SU-DHL-6 (cell line): ENCODE measurements at regions not wholly inside any gene's neighbourhood (a gene's known extent, or its start where the extent isn't known, plus 50 kb on each side); places are given as distances from the start of the nearest gene placed in this dataset.

Experiments
- H2AFZ ChIP-seq: fragments of 200-600 bp; sonication (generic); 2 replicates; pipeline ENCODE4 v1.6.1; 2014; ENCODE audit warnings: low read depth, mild to moderate bottlenecking, moderate library complexity, mixed read lengths, antibody characterized with exemption, low read length; ENCODE audit not compliant: severe bottlenecking
- H3F3A ChIP-seq: fragments of 200-600 bp; shearing (Covaris generic); 2 replicates; pipeline ENCODE4 v1.6.0; 2016; ENCODE audit warnings: antibody characterized with exemption, mild to moderate bottlenecking; ENCODE audit not compliant: insufficient read depth
- H3K27ac ChIP-seq: fragments of 200-600 bp; sonication (generic); 2 replicates; pipeline ENCODE4 v1.5.1; 2016; ENCODE audit warnings: low read depth, mild to moderate bottlenecking, low read length, moderate library complexity, mixed read lengths
- H3K27me3 ChIP-seq: fragments of 200-600 bp; sonication (generic), shearing (Covaris generic); 2 replicates; pipeline ENCODE4 v1.6.0; 2014; ENCODE audit warnings: mild to moderate bottlenecking, low read length
- H3K36me3 ChIP-seq: fragments of 200-600 bp; sonication (generic); 2 replicates; pipeline ENCODE4 v1.6.1; 2014; ENCODE audit warnings: mild to moderate bottlenecking, low read length, mixed read lengths
- H3K4me2 ChIP-seq: fragments of 300-600, 200-600 bp; shearing (Covaris generic), sonication (generic); 2 replicates; pipeline ENCODE4 v1.6.0; 2014; ENCODE audit warnings: low read length, low read depth, mild to moderate bottlenecking; ENCODE audit not compliant: poor library complexity, severe bottlenecking
- H3K4me3 ChIP-seq: fragments of 200-600 bp; sonication (generic); 2 replicates; pipeline ENCODE4 v1.5.1; 2014; ENCODE audit warnings: antibody characterized with exemption, low read length, mild to moderate bottlenecking, mixed read lengths; ENCODE audit not compliant: insufficient read depth, poor library complexity, severe bottlenecking
- H3K79me2 ChIP-seq: fragments of 200-600 bp; sonication (generic); 2 replicates; pipeline ENCODE4 v1.6.1; 2014; ENCODE audit warnings: mild to moderate bottlenecking, low read length, moderate library complexity; ENCODE audit not compliant: insufficient read depth
- H3K9ac ChIP-seq: fragments of 200-600 bp; sonication (generic); 2 replicates; pipeline ENCODE4 v1.7.0; 2014; ENCODE audit warnings: mild to moderate bottlenecking, low read length
- H3K9me2 ChIP-seq: fragments of 200-600 bp; sonication (generic); replicated peaks from 2 replicates; pipeline ENCODE4 v1.6.1; 2014; ENCODE audit warnings: low read length; ENCODE audit not compliant: insufficient read depth
- H3K9me3 ChIP-seq: fragments of 200-600 bp; sonication (generic); 2 replicates; pipeline ENCODE4 v1.6.1; 2014; ENCODE audit warnings: low read length, mixed read lengths; ENCODE audit not compliant: insufficient read depth
- H4K20me1 ChIP-seq: fragments of 200-600 bp; sonication (generic); 2 replicates; pipeline ENCODE4 v1.6.1; 2014; ENCODE audit warnings: low read depth, mild to moderate bottlenecking, antibody characterized with exemption, low read length, moderate library complexity, mixed read lengths
- CTCF ChIP-seq: fragments of 200-600 bp; sonication (generic); IDR thresholded peaks from one replicate; pipeline ENCODE4 v1.5.1; 2017; ENCODE audit warnings: antibody characterized with exemption, mild to moderate bottlenecking, low read length, moderate library complexity; ENCODE audit not compliant: insufficient read depth, poor library complexity, severe bottlenecking
- EZH2phosphoT487 ChIP-seq: fragments of 200-600 bp; sonication (generic), shearing (Covaris generic); conservative IDR thresholded peaks from 2 replicates; pipeline ENCODE4 v1.6.1; 2018; ENCODE audit warnings: mild to moderate bottlenecking, antibody characterized with exemption, low read length, moderate library complexity, mixed read lengths

- no peak overlapping the region for H3K4me2 ChIP-seq
- H3F3A ChIP-seq: no peaks in the 10 kb centered on the region
- no peak overlapping the region for H3K4me3 ChIP-seq
- no peak for TF ChIP-seq CTCF
- no peak for TF ChIP-seq EZH2phosphoT487
- H3K36me3 ChIP-seq: no peaks in the 10 kb centered on the region
- no peak overlapping the region for H3K9ac ChIP-seq
- H4K20me1 ChIP-seq: no peaks in the 10 kb centered on the region
- peaks cover 7% of the 10 kb centered on the region; the same call in 1 of the 2 replicates for H3K9me3 ChIP-seq
- H3K79me2 ChIP-seq: no peaks in the 10 kb centered on the region
- H3K27ac ChIP-seq: no peak overlapping the region
- H3K9me2 ChIP-seq: no peaks in the 10 kb centered on the region
- no peaks in the 10 kb centered on the region for H3K27me3 ChIP-seq
- no peak overlapping the region for H2AFZ ChIP-seq
Observed at GRCh38 chr15:77696871-77697270, 64.2 kb upstream of the LINGO1 start.

- no peak overlapping the region for H3K27ac ChIP-seq
- H3K4me2 ChIP-seq: no peak overlapping the region
- H3F3A ChIP-seq: no peaks in the 10 kb centered on the region
- H3K79me2 ChIP-seq: no peaks in the 10 kb centered on the region
- H3K36me3 ChIP-seq: no peaks in the 10 kb centered on the region
- TF ChIP-seq EZH2phosphoT487 (no peak), CTCF (no peak)
- H3K9me2 ChIP-seq: no peaks in the 10 kb centered on the region
- no peak overlapping the region for H3K4me3 ChIP-seq
- H3K27me3 ChIP-seq: no peaks in the 10 kb centered on the region
- H3K9ac ChIP-seq: no peak overlapping the region
- H3K9me3 ChIP-seq: peaks cover 7% of the 10 kb centered on the region; the same call in 1 of the 2 replicates
- no peaks in the 10 kb centered on the region for H4K20me1 ChIP-seq
- no peak overlapping the region for H2AFZ ChIP-seq
Observed at GRCh38 chr15:77695961-77696582, 63.4 kb upstream of the LINGO1 start.

- Histone ChIP-seq H3F3A (no peaks in the 10 kb centered on the region), H3K9me2 (no peaks in the 10 kb centered on the region), H3K9me3 (peaks cover 7% of the 10 kb centered on the region; the same call in 1 of the 2 replicates), H3K27ac (no peak overlapping the region), H4K20me1 (no peaks in the 10 kb centered on the region), H3K9ac (no peak overlapping the region), H3K79me2 (no peaks in the 10 kb centered on the region), H3K4me3 (no peak overlapping the region), H3K27me3 (no peaks in the 10 kb centered on the region), H3K36me3 (no peaks in the 10 kb centered on the region), H3K4me2 (no peak overlapping the region), H2AFZ (no peak overlapping the region)
- no peak for TF ChIP-seq CTCF
- no peak for TF ChIP-seq EZH2phosphoT487
Observed at GRCh38 chr15:77695548-77695947, 62.8 kb upstream of the LINGO1 start.

- no peak overlapping the region for H3K4me3 ChIP-seq
- H3K36me3 ChIP-seq: no peaks in the 10 kb centered on the region
- H4K20me1 ChIP-seq: no peaks in the 10 kb centered on the region
- H3K4me2 ChIP-seq: no peak overlapping the region
- no peaks in the 10 kb centered on the region for H3K27me3 ChIP-seq
- H3K27ac ChIP-seq: no peak overlapping the region
- no peaks in the 10 kb centered on the region for H3K9me2 ChIP-seq
- H2AFZ ChIP-seq: no peak overlapping the region
- no peak for TF ChIP-seq EZH2phosphoT487
- no peak for TF ChIP-seq CTCF
- H3F3A ChIP-seq: no peaks in the 10 kb centered on the region
- no peak overlapping the region for H3K9ac ChIP-seq
- H3K79me2 ChIP-seq: no peaks in the 10 kb centered on the region
- H3K9me3 ChIP-seq: no peaks in the 10 kb centered on the region
Observed at GRCh38 chr15:77693576-77693975, 60.9 kb upstream of the LINGO1 start.
